ENCODE measurements at regions not wholly inside any gene's neighbourhood (a gene's known extent, or its start where the extent isn't known, plus 50 kb on each side); places are given as distances from the start of the nearest gene placed in this dataset.

- DNase-seq (ENCODE audit: low spot score): no peak
- intact Hi-C loops (cut with DNase I): no loop called here
Measured at GRCh38 chr10:56874950-56875349, 513.9 kb upstream of the ZWINT start.

- DNase-seq (ENCODE audit: low spot score): no peak
- intact Hi-C loops (cut with DNase I): no loop called here
Measured at GRCh38 chr10:56871160-56871668, 510.2 kb upstream of the ZWINT start.

- DNase-seq (ENCODE audit: low spot score): no peak
- intact Hi-C loops (cut with DNase I): no loop called here
Measured at GRCh38 chr10:56867236-56867635, 506.2 kb upstream of the ZWINT start.

- intact Hi-C loops (cut with DNase I): no loop called here
- no peak for DNase-seq (ENCODE audit: low spot score)
Measured at GRCh38 chr10:56856569-56856968, 495.5 kb upstream of the ZWINT start.

GRCh38 chr10:56844978-56845529 lies 484.0 kb upstream of the ZWINT start:
- intact Hi-C loops (cut with DNase I): no loop called here
- no peak for DNase-seq (ENCODE audit: low spot score)

GRCh38 chr10:56836659-56837058 lies 475.6 kb upstream of the ZWINT start:
- intact Hi-C loops (cut with DNase I): no loop called here
- DNase-seq (ENCODE audit: low spot score): no peak

- intact Hi-C loops (cut with DNase I): no loop called here
- DNase-seq (ENCODE audit: low spot score): no peak
Measured at GRCh38 chr10:56831681-56832080, 470.6 kb upstream of the ZWINT start.

- intact Hi-C loops (cut with DNase I): no loop called here
- DNase-seq (ENCODE audit: low spot score): no peak
Measured at GRCh38 chr10:56823849-56824248, 462.8 kb upstream of the ZWINT start.

- no peak for DNase-seq (ENCODE audit: low spot score)
- intact Hi-C loops (cut with DNase I): no loop called here
Measured at GRCh38 chr10:56805022-56805421, 444.0 kb upstream of the ZWINT start.

- no peak for DNase-seq (ENCODE audit: low spot score)
- intact Hi-C loops (cut with DNase I): no loop called here
Measured at GRCh38 chr10:56785292-56785691, 424.2 kb upstream of the ZWINT start.

- intact Hi-C loops (cut with DNase I): no loop called here
Measured at GRCh38 chr10:56782503-56782902, 421.4 kb upstream of the ZWINT start.

GRCh38 chr10:56771343-56771742 lies 410.3 kb upstream of the ZWINT start:
- no peak for DNase-seq (ENCODE audit: low spot score)
- intact Hi-C loops (cut with DNase I): no loop called here

More at GRCh38 chr10:56782503-56782902, 421.4 kb upstream of the ZWINT start:
- no peak for DNase-seq (ENCODE audit: low spot score)

- no peak for DNase-seq (ENCODE audit: low spot score)
- intact Hi-C loops (cut with DNase I): no loop called here
Measured at GRCh38 chr10:56763090-56763489, 402.0 kb upstream of the ZWINT start.

GRCh38 chr10:56745490-56745889 lies 384.4 kb upstream of the ZWINT start:
- no peak for DNase-seq (ENCODE audit: low spot score)
- intact Hi-C loops (cut with DNase I): no loop called here

- no peak for DNase-seq (ENCODE audit: low spot score)
- intact Hi-C loops (cut with DNase I): no loop called here
Measured at GRCh38 chr10:56728349-56728748, 367.3 kb upstream of the ZWINT start.

- intact Hi-C loops (cut with DNase I): no loop called here
- DNase-seq (ENCODE audit: low spot score): no peak
Measured at GRCh38 chr10:56722912-56723311, 361.9 kb upstream of the ZWINT start.

GRCh38 chr10:56715262-56715661 lies 354.2 kb upstream of the ZWINT start:
- intact Hi-C loops (cut with DNase I): no loop called here

GRCh38 chr10:56698506-56698905 lies 337.4 kb upstream of the ZWINT start:
- intact Hi-C loops (cut with DNase I): no loop called here
- DNase-seq (ENCODE audit: low spot score): no peak

More at GRCh38 chr10:56715262-56715661, 354.2 kb upstream of the ZWINT start:
- no peak for DNase-seq (ENCODE audit: low spot score)

- DNase-seq (ENCODE audit: low spot score): no peak
- intact Hi-C loops (cut with DNase I): no loop called here
Measured at GRCh38 chr10:56679578-56679977, 318.5 kb upstream of the ZWINT start.

GRCh38 chr10:56662765-56663447 lies 301.8 kb upstream of the ZWINT start:
- intact Hi-C loops (cut with DNase I): no loop called here
- DNase-seq (ENCODE audit: low spot score): no peak

- intact Hi-C loops (cut with DNase I): no loop called here
- DNase-seq (ENCODE audit: low spot score): no peak
Measured at GRCh38 chr10:56653289-56653688, 292.2 kb upstream of the ZWINT start.

Measured in cardiac septum (tissue), 1 donor.